ENCODE measurements at regions not wholly inside any gene's neighbourhood (a gene's known extent, or its start where the extent isn't known, plus 50 kb on each side); places are given as distances from the start of the nearest gene placed in this dataset.

- Histone ChIP-seq H3K27me3 (ENCODE audit: control insufficient read depth, low read length) (no peaks in the 10 kb centered on the region), H3K79me2 (ENCODE audit: control insufficient read depth, low read length) (no peaks in the 10 kb centered on the region), H3K4me1 (ENCODE audit: control insufficient read depth, low read length) (peaks cover 34% of the 10 kb centered on the region), H3K4me3 (ENCODE audit: low read length) (no peak overlapping the region), H3K9me2 (replicated peaks; ENCODE audit: control insufficient read depth, low read length) (no peaks in the 10 kb centered on the region), H3K9me3 (ENCODE audit: control insufficient read depth, insufficient read depth, low read length) (no peaks in the 10 kb centered on the region), H4K20me1 (ENCODE audit: control insufficient read depth, insufficient read depth, low read depth, low read length) (no peaks in the 10 kb centered on the region), H3K4me2 (ENCODE audit: low read length) (no peak overlapping the region), H3K36me3 (ENCODE audit: control insufficient read depth, low read length) (no peaks in the 10 kb centered on the region), H3K27ac (ENCODE audit: low read depth, low read length) (no peak overlapping the region), H3F3A (ENCODE audit: control insufficient read depth, insufficient read depth) (no peaks in the 10 kb centered on the region)
- TF ChIP-seq EZH2phosphoT487 (IDR thresholded peaks at IDR 0.05; ENCODE audit: borderline replicate concordance, low read length) (no peak), CTCF (IDR thresholded peaks at IDR 0.05; ENCODE audit: low read depth, low read length, poor library complexity, severe bottlenecking) (no peak)
Measured at GRCh38 chr18:10295751-10296150, 158.7 kb upstream of the APCDD1 start.

- H3K79me2 ChIP-seq (ENCODE audit: control insufficient read depth, low read length) = no peaks in the 10 kb centered on the region
- no peaks in the 10 kb centered on the region for H4K20me1 ChIP-seq (ENCODE audit: control insufficient read depth, insufficient read depth, low read depth, low read length)
- TF ChIP-seq EZH2phosphoT487 (IDR thresholded peaks at IDR 0.05; ENCODE audit: borderline replicate concordance, low read length) = no peak
- TF ChIP-seq CTCF (IDR thresholded peaks at IDR 0.05; ENCODE audit: low read depth, low read length, poor library complexity, severe bottlenecking) = no peak
- no peaks in the 10 kb centered on the region for H3K9me2 ChIP-seq (replicated peaks; ENCODE audit: control insufficient read depth, low read length)
- H3F3A ChIP-seq (ENCODE audit: control insufficient read depth, insufficient read depth) = no peaks in the 10 kb centered on the region
- H3K4me3 ChIP-seq (ENCODE audit: low read length) = no peak overlapping the region
- no peaks in the 10 kb centered on the region for H3K36me3 ChIP-seq (ENCODE audit: control insufficient read depth, low read length)
- H3K27ac ChIP-seq (ENCODE audit: low read depth, low read length) = no peak overlapping the region
- H3K9me3 ChIP-seq (ENCODE audit: control insufficient read depth, insufficient read depth, low read length) = no peaks in the 10 kb centered on the region
- H3K4me1 ChIP-seq (ENCODE audit: control insufficient read depth, low read length) = peaks cover 41% of the 10 kb centered on the region
- H3K27me3 ChIP-seq (ENCODE audit: control insufficient read depth, low read length) = no peaks in the 10 kb centered on the region
- no peak overlapping the region for H3K4me2 ChIP-seq (ENCODE audit: low read length)
Measured at GRCh38 chr18:10296491-10296890, 157.9 kb upstream of the APCDD1 start.

GRCh38 chr18:10297086-10297485, 157.3 kb upstream of the APCDD1 start:
- H3K9me3 ChIP-seq (ENCODE audit: control insufficient read depth, insufficient read depth, low read length) = no peaks in the 10 kb centered on the region
- H3K4me1 ChIP-seq (ENCODE audit: control insufficient read depth, low read length) = peaks cover 46% of the 10 kb centered on the region
- peak overlapping the region; percentile 49 for H3K4me2 ChIP-seq (ENCODE audit: low read length)
- H3K9me2 ChIP-seq (replicated peaks; ENCODE audit: control insufficient read depth, low read length) = no peaks in the 10 kb centered on the region
- H3K27me3 ChIP-seq (ENCODE audit: control insufficient read depth, low read length) = no peaks in the 10 kb centered on the region
- no peaks in the 10 kb centered on the region for H4K20me1 ChIP-seq (ENCODE audit: control insufficient read depth, insufficient read depth, low read depth, low read length)
- no peak for TF ChIP-seq EZH2phosphoT487 (IDR thresholded peaks at IDR 0.05; ENCODE audit: borderline replicate concordance, low read length)
- no peak for TF ChIP-seq CTCF (IDR thresholded peaks at IDR 0.05; ENCODE audit: low read depth, low read length, poor library complexity, severe bottlenecking)
- H3K79me2 ChIP-seq (ENCODE audit: control insufficient read depth, low read length) = no peaks in the 10 kb centered on the region
- H3K27ac ChIP-seq (ENCODE audit: low read depth, low read length) = no peak overlapping the region
- no peak overlapping the region for H3K4me3 ChIP-seq (ENCODE audit: low read length)
- H3K36me3 ChIP-seq (ENCODE audit: control insufficient read depth, low read length) = no peaks in the 10 kb centered on the region
- no peaks in the 10 kb centered on the region for H3F3A ChIP-seq (ENCODE audit: control insufficient read depth, insufficient read depth)

GRCh38 chr18:10298346-10298745, 156.1 kb upstream of the APCDD1 start:
- TF ChIP-seq CTCF (IDR thresholded peaks at IDR 0.05; ENCODE audit: low read depth, low read length, poor library complexity, severe bottlenecking) (no peak), EZH2phosphoT487 (IDR thresholded peaks at IDR 0.05; ENCODE audit: borderline replicate concordance, low read length) (no peak)
- H3K27ac ChIP-seq (ENCODE audit: low read depth, low read length) = no peak overlapping the region
- peaks cover 46% of the 10 kb centered on the region for H3K4me1 ChIP-seq (ENCODE audit: control insufficient read depth, low read length)
- no peaks in the 10 kb centered on the region for H3K9me3 ChIP-seq (ENCODE audit: control insufficient read depth, insufficient read depth, low read length)
- H3K4me3 ChIP-seq (ENCODE audit: low read length) = peak overlapping the region; percentile 14
- no peaks in the 10 kb centered on the region for H3K9me2 ChIP-seq (replicated peaks; ENCODE audit: control insufficient read depth, low read length)
- H3K27me3 ChIP-seq (ENCODE audit: control insufficient read depth, low read length) = no peaks in the 10 kb centered on the region
- H3K79me2 ChIP-seq (ENCODE audit: control insufficient read depth, low read length) = no peaks in the 10 kb centered on the region
- H4K20me1 ChIP-seq (ENCODE audit: control insufficient read depth, insufficient read depth, low read depth, low read length) = no peaks in the 10 kb centered on the region
- peak overlapping the region; percentile 49 for H3K4me2 ChIP-seq (ENCODE audit: low read length)
- no peaks in the 10 kb centered on the region for H3F3A ChIP-seq (ENCODE audit: control insufficient read depth, insufficient read depth)
- H3K36me3 ChIP-seq (ENCODE audit: control insufficient read depth, low read length) = no peaks in the 10 kb centered on the region
